Germinal center (tissue), 1 donor: ENCODE measurements at regions not wholly inside any gene's neighbourhood (a gene's known extent, or its start where the extent isn't known, plus 50 kb on each side); places are given as distances from the start of the nearest gene placed in this dataset.

ENCODE experiments used
- DNase-seq: peaks from one replicate; pipeline ENCODE4 v3.0.0; 2012; ENCODE audit warnings: mixed read lengths, low spot score

GRCh38 chr5:53219174-53219573 lies 109.6 kb upstream of the MOCS2 start:
- DNase-seq: no peak

GRCh38 chr5:53219610-53220009 lies 110.1 kb upstream of the MOCS2 start:
- no peak for DNase-seq

- DNase-seq: no peak
Measured at GRCh38 chr5:53233645-53234405, 124.3 kb upstream of the MOCS2 start.

GRCh38 chr5:53236683-53237082 lies 127.1 kb upstream of the MOCS2 start:
- no peak for DNase-seq

- no peak for DNase-seq
Measured at GRCh38 chr5:53237876-53238275, 128.3 kb upstream of the MOCS2 start.

GRCh38 chr5:53239301-53239990 lies 129.9 kb upstream of the MOCS2 start:
- no peak for DNase-seq

- DNase-seq: no peak
Measured at GRCh38 chr5:53240661-53241060, 131.1 kb upstream of the MOCS2 start.

GRCh38 chr5:53241572-53241971 lies 132.0 kb upstream of the MOCS2 start:
- DNase-seq: no peak

GRCh38 chr5:53243403-53243802 lies 133.8 kb upstream of the MOCS2 start:
- DNase-seq: no peak

GRCh38 chr5:53246042-53246836 lies 136.7 kb upstream of the MOCS2 start:
- DNase-seq: no peak

GRCh38 chr5:53249529-53250200 lies 140.1 kb upstream of the MOCS2 start:
- no peak for DNase-seq

GRCh38 chr5:53250201-53250550 lies 140.6 kb upstream of the MOCS2 start:
- DNase-seq: no peak

- no peak for DNase-seq
Measured at GRCh38 chr5:53253421-53253871, 143.9 kb upstream of the MOCS2 start.

- no peak for DNase-seq
Measured at GRCh38 chr5:53256746-53257145, 147.2 kb upstream of the MOCS2 start.

- DNase-seq: no peak
Measured at GRCh38 chr5:53257806-53258373, 148.3 kb upstream of the MOCS2 start.

- no peak for DNase-seq
Measured at GRCh38 chr5:53259176-53259575, 149.6 kb upstream of the MOCS2 start.

- DNase-seq: no peak
Measured at GRCh38 chr5:53260446-53260845, 150.9 kb upstream of the MOCS2 start.

GRCh38 chr5:53261245-53261644 lies 151.7 kb upstream of the MOCS2 start:
- DNase-seq: no peak

GRCh38 chr5:53262348-53262970 lies 152.9 kb upstream of the MOCS2 start:
- DNase-seq: no peak

GRCh38 chr5:53263151-53263550 lies 153.6 kb upstream of the MOCS2 start:
- no peak for DNase-seq

- DNase-seq: no peak
Measured at GRCh38 chr5:53265043-53265442, 155.5 kb upstream of the MOCS2 start.
